ENCODE measurements at regions not wholly inside any gene's neighbourhood (a gene's known extent, or its start where the extent isn't known, plus 50 kb on each side); places are given as distances from the start of the nearest gene placed in this dataset.

DNA sequence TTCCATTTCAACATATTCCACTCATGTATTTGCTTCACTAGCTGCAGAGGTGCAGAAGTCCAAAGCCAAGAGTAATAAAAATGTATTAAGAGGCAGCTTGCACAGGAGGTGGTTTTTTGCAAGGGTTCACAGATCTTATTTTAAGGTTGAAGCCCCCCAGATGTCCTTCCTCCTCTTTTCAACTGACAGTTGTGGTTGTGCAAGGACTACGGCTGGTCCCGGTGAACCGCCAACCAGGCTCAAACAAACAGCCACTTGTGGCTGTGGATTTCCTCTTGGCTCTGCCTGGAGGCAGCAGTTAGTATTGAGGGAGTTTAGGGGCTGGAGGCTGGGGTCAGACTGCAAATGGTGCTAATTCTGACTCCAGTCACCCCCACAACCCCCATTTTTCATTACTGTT lies 240.7 kb upstream of the TBC1D5 start:
- TF ChIP-seq POLR2AphosphoS5 (IDR thresholded peaks at IDR 0.05; ENCODE audit: low read depth) (no peak), EZH2phosphoT487 (IDR thresholded peaks at IDR 0.05; ENCODE audit: unreplicated experiment) (no peak), REST (IDR thresholded peaks at IDR 0.05; ENCODE audit: unreplicated experiment) (no peak), EZH2 (IDR thresholded peaks at IDR 0.05; ENCODE audit: low read depth, unreplicated experiment) (no peak), CREB1 (CRISPR knock-in tag; IDR thresholded peaks at IDR 0.05; ENCODE audit: low read depth) (no peak), ZNF331 (CRISPR knock-in tag; IDR thresholded peaks at IDR 0.05; ENCODE audit: low read depth) (no peak), JUNB (IDR thresholded peaks at IDR 0.05; ENCODE audit: unreplicated experiment) (no peak), ZNF114 (CRISPR knock-in tag; IDR thresholded peaks at IDR 0.05) (no peak), ZNF462 (CRISPR knock-in tag; IDR thresholded peaks at IDR 0.05) (no peak), STAT1 (IDR thresholded peaks at IDR 0.05; ENCODE audit: unreplicated experiment) (no peak), NANOG (IDR thresholded peaks at IDR 0.05; ENCODE audit: borderline replicate concordance) (no peak)
- TF ChIP-seq, protein P1, sequence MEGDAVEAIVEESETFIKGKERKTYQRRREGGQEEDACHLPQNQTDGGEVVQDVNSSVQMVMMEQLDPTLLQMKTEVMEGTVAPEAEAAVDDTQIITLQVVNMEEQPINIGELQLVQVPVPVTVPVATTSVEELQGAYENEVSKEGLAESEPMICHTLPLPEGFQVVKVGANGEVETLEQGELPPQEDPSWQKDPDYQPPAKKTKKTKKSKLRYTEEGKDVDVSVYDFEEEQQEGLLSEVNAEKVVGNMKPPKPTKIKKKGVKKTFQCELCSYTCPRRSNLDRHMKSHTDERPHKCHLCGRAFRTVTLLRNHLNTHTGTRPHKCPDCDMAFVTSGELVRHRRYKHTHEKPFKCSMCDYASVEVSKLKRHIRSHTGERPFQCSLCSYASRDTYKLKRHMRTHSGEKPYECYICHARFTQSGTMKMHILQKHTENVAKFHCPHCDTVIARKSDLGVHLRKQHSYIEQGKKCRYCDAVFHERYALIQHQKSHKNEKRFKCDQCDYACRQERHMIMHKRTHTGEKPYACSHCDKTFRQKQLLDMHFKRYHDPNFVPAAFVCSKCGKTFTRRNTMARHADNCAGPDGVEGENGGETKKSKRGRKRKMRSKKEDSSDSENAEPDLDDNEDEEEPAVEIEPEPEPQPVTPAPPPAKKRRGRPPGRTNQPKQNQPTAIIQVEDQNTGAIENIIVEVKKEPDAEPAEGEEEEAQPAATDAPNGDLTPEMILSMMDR (conservative IDR thresholded peaks at IDR 0.05; ENCODE audit: low read depth in 2 of 2): no peak
- TF ChIP-seq, protein P2, sequence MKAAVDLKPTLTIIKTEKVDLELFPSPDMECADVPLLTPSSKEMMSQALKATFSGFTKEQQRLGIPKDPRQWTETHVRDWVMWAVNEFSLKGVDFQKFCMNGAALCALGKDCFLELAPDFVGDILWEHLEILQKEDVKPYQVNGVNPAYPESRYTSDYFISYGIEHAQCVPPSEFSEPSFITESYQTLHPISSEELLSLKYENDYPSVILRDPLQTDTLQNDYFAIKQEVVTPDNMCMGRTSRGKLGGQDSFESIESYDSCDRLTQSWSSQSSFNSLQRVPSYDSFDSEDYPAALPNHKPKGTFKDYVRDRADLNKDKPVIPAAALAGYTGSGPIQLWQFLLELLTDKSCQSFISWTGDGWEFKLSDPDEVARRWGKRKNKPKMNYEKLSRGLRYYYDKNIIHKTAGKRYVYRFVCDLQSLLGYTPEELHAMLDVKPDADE (IDR thresholded peaks at IDR 0.05): no peak
